ENCODE measurements at regions not wholly inside any gene's neighbourhood (a gene's known extent, or its start where the extent isn't known, plus 50 kb on each side); places are given as distances from the start of the nearest gene placed in this dataset.

DNA sequence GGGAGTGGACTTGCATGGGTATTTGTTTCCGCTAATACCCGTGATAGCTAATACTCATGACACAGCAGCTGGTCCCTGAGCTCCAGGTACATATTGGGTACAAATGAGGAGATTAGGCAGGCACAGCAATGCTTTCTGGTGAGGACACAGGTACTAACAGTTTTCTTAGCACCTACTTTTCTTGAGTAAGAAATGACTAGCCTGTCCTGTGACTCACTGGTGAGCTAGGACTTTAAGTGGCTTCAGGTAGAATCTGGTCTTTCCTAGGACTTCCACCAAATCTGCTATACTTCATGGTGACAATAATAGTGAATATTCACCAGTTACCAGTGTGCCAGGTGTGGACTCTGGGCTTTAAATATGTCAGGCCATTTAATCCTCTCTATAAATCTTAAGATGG is 407.4 kb upstream of the NR3C2 start:
- TF ChIP-seq, protein P1, sequence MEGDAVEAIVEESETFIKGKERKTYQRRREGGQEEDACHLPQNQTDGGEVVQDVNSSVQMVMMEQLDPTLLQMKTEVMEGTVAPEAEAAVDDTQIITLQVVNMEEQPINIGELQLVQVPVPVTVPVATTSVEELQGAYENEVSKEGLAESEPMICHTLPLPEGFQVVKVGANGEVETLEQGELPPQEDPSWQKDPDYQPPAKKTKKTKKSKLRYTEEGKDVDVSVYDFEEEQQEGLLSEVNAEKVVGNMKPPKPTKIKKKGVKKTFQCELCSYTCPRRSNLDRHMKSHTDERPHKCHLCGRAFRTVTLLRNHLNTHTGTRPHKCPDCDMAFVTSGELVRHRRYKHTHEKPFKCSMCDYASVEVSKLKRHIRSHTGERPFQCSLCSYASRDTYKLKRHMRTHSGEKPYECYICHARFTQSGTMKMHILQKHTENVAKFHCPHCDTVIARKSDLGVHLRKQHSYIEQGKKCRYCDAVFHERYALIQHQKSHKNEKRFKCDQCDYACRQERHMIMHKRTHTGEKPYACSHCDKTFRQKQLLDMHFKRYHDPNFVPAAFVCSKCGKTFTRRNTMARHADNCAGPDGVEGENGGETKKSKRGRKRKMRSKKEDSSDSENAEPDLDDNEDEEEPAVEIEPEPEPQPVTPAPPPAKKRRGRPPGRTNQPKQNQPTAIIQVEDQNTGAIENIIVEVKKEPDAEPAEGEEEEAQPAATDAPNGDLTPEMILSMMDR (IDR thresholded peaks at IDR 0.05): no peak
- TF ChIP-seq POLR2A (IDR thresholded peaks at IDR 0.05): no peak
